Daoy (cell line): ENCODE measurements at regions not wholly inside any gene's neighbourhood (a gene's known extent, or its start where the extent isn't known, plus 50 kb on each side); places are given as distances from the start of the nearest gene placed in this dataset.
A peak's percentile ranks its signal among the peaks of the same experiment; 100 is the strongest.

Experiments
- DNase-seq: peaks from one replicate; pipeline ENCODE4 v3.0.0-alpha.2; 2015; ENCODE audit warnings: low read depth

GRCh38 chr12:34394211-34395055 lies 372.1 kb downstream of the ALG10 start:
- DNase-seq = peak; percentile 1

GRCh38 chr12:34395056-34396005 lies 373.0 kb downstream of the ALG10 start:
- DNase-seq = no peak

GRCh38 chr12:34396006-34396860 lies 373.9 kb downstream of the ALG10 start:
- DNase-seq = no peak

GRCh38 chr12:34396861-34397590 lies 374.7 kb downstream of the ALG10 start:
- no peak for DNase-seq

GRCh38 chr12:34397591-34398365 lies 375.5 kb downstream of the ALG10 start:
- peak; percentile 1 for DNase-seq

- DNase-seq = no peak
Measured at GRCh38 chr12:34398366-34398705, 376.0 kb downstream of the ALG10 start.

- peak; percentile 1 for DNase-seq
Measured at GRCh38 chr12:34398706-34399630, 376.7 kb downstream of the ALG10 start.

- DNase-seq = peak; percentile 1
Measured at GRCh38 chr12:34399631-34400410, 377.5 kb downstream of the ALG10 start.

- peak; percentile 1 for DNase-seq
Measured at GRCh38 chr12:34400411-34400881, 378.1 kb downstream of the ALG10 start.

GRCh38 chr12:34400986-34401658 lies 378.8 kb downstream of the ALG10 start:
- DNase-seq = no peak

GRCh38 chr12:34401659-34402227 lies 379.4 kb downstream of the ALG10 start:
- no peak for DNase-seq

GRCh38 chr12:34402228-34402898 lies 380.1 kb downstream of the ALG10 start:
- peak; percentile 3 for DNase-seq

GRCh38 chr12:34402899-34403705 lies 380.8 kb downstream of the ALG10 start:
- DNase-seq = no peak

- DNase-seq = no peak
Measured at GRCh38 chr12:34403706-34404376, 381.5 kb downstream of the ALG10 start.
